DOHH2 (cell line): ENCODE measurements at regions not wholly inside any gene's neighbourhood (a gene's known extent, or its start where the extent isn't known, plus 50 kb on each side); places are given as distances from the start of the nearest gene placed in this dataset.

Experiments used
- CTCF ChIP-seq: fragments of 200-600 bp; sonication (generic); IDR thresholded peaks from one replicate; pipeline ENCODE4 v1.5.1; 2014; ENCODE audit warnings: antibody characterized with exemption, mild to moderate bottlenecking, low read depth, low read length; ENCODE audit not compliant: poor library complexity, severe bottlenecking
- EZH2phosphoT487 ChIP-seq: fragments of 200-600 bp; sonication (generic); IDR thresholded peaks from 2 replicates; pipeline ENCODE4 v1.6.1; 2017; ENCODE audit warnings: borderline replicate concordance, mild to moderate bottlenecking, antibody characterized with exemption, low read length, moderate library complexity, mixed read lengths

DNA sequence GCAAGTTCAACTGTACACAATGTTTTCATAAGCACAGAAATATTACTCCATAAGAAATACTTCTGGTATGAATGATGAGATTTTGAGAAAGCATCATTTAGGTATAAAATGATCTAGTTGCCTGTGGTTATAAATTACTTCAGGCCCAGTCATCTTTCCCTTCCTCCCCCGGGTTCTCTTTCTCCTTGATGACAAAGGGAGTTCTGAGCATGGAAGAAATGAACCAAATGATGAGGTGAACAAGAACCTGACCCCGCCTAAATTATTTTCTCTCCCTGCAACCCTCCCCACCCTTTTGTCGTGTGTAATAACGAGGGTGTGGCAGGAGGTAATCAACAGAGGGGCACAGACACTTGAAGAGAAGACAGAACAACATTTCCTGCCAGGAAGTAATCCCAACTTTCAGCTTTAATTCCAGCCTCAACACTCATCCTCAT lies 319.6 kb upstream of the SP8 start:
- TF ChIP-seq CTCF (no peak), EZH2phosphoT487 (no peak)
